ENCODE measurements at regions not wholly inside any gene's neighbourhood (a gene's known extent, or its start where the extent isn't known, plus 50 kb on each side); places are given as distances from the start of the nearest gene placed in this dataset.

DNA sequence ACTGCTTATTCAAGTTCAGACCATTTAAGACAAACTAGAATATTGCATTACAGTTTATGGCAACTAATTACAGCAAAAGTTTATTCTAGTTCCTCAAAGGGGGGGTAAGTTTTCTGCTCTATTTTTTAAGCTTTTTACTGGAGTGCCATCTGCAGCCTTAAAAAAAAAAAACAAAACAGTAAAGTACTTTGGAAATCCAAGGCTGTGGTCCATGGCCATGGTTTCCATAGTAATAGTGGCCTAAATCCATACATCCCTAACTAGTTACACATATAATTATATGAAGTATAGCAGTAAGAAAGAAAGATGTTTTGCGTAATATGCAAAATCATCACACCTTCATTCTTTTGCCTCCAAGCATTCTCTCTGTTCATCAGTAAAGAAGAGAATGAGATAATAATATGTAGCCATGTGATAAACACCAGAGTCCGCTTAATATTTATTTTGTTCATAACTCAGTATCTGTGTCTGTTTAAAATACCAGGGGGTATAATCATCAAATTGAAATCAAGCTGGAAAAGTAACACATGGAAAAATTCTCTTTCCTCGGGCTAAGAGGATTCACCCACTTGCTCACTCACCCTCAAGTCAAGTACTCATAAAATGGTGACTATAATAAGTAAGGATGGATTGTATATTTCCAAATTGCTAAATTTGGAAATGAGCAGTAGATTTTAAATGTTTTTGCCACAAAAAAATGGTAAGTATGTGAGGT, 301.1 kb upstream of the RND3 start:
- DNase-seq (ENCODE audit: low spot score), result no peak
- H3K9me3 ChIP-seq (ENCODE audit: control insufficient read depth in 4 of 4, low read length in 3 of 4), result peaks cover 2 to 15% (median 5%) of the 10 kb centered on the region in 4 donors
- H3K9ac ChIP-seq (ENCODE audit: low read depth in 1 of 2, low read length in 2 of 2), result no peak overlapping the region
- H3K4me1 ChIP-seq (ENCODE audit: control insufficient read depth in 4 of 4, insufficient read depth in 4 of 4, low read length in 3 of 4), result no peaks in the 10 kb centered on the region
- H3K27me3 ChIP-seq (ENCODE audit: control insufficient read depth in 4 of 4, insufficient read depth in 4 of 4, low read length in 3 of 4), result no peaks in the 10 kb centered on the region
- H3K27ac ChIP-seq (ENCODE audit: low read depth in 1 of 2, low read length in 2 of 2), result no peak overlapping the region
- no peak overlapping the region for H3K4me3 ChIP-seq (ENCODE audit: low read depth in 1 of 3, low read length in 3 of 3)
- no peaks in the 10 kb centered on the region for H3K36me3 ChIP-seq (ENCODE audit: control insufficient read depth in 4 of 4, insufficient read depth in 3 of 4, low read depth in 1 of 4, low read length in 3 of 4)
- TF ChIP-seq SP1 (IDR thresholded peaks at IDR 0.05) (no peak), RAD21 (IDR thresholded peaks at IDR 0.05) (peak in 1 of 2 donors; percentile 13), HNF4G (IDR thresholded peaks at IDR 0.05) (no peak), TAF1 (conservative IDR thresholded peaks at IDR 0.05) (no peak)
- 92% methylated on average over 3 of the region's 3 CpGs for WGBS

GRCh38 chr2:150787353-150788093, 300.1 kb upstream of the RND3 start:
- Histone ChIP-seq H3K9me3 (ENCODE audit: control insufficient read depth in 4 of 4, low read length in 3 of 4) (peaks cover 0 to 13% (median 3%) of the 10 kb centered on the region in 4 donors), H3K36me3 (ENCODE audit: control insufficient read depth in 4 of 4, insufficient read depth in 3 of 4, low read depth in 1 of 4, low read length in 3 of 4) (no peaks in the 10 kb centered on the region), H3K27ac (ENCODE audit: low read depth in 1 of 2, low read length in 2 of 2) (no peak overlapping the region), H3K27me3 (ENCODE audit: control insufficient read depth in 4 of 4, insufficient read depth in 4 of 4, low read length in 3 of 4) (no peaks in the 10 kb centered on the region), H3K4me3 (ENCODE audit: low read depth in 1 of 3, low read length in 3 of 3) (no peak overlapping the region), H3K9ac (ENCODE audit: low read depth in 1 of 2, low read length in 2 of 2) (no peak overlapping the region), H3K4me1 (ENCODE audit: control insufficient read depth in 4 of 4, insufficient read depth in 4 of 4, low read length in 3 of 4) (no peaks in the 10 kb centered on the region)
- DNase-seq (ENCODE audit: low spot score), result no peak
- 87% methylated on average over 6 of the region's 6 CpGs for whole genome bisulfite sequencing
- TF ChIP-seq MAX (IDR thresholded peaks at IDR 0.05), result no peak
- TF ChIP-seq NR2F2 (IDR thresholded peaks at IDR 0.05), result no peak
- TF ChIP-seq TAF1 (conservative IDR thresholded peaks at IDR 0.05), result no peak
- no peak for TF ChIP-seq RXRA (IDR thresholded peaks at IDR 0.05)

DNA sequence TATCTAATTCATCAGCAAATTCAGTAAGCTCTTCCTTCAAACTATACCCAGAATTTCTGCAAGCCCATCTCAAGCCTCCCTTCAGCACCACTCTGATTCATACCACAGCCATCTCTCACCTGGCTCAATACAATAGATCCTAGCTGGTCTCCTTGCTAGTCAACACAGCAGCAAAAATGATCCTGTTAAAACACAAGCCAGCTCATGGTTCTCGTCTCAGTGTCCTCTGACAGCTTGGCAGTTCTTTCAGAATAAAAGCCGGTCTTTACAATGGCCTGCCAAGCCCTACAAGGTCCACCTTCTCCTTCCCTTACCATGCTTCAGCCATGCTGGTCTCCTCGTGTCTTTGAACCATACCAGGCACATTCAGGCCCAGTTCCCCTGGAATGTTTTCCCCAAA, 296.9 kb upstream of the RND3 start:
- TF ChIP-seq YY1 (IDR thresholded peaks at IDR 0.05) (no peak), HNF4A (conservative IDR thresholded peaks at IDR 0.05) (no peak), RAD21 (IDR thresholded peaks at IDR 0.05) (no peak), EGR1 (IDR thresholded peaks at IDR 0.05; ENCODE audit: low read depth in 2 of 2) (no peak), SP1 (IDR thresholded peaks at IDR 0.05) (no peak), MAX (IDR thresholded peaks at IDR 0.05) (no peak), TAF1 (conservative IDR thresholded peaks at IDR 0.05) (no peak), REST (IDR thresholded peaks at IDR 0.05) (no peak), FOXA2 (IDR thresholded peaks at IDR 0.05) (no peak), ZBTB33 (IDR thresholded peaks at IDR 0.05) (no peak)
- TF ChIP-seq, protein P1, sequence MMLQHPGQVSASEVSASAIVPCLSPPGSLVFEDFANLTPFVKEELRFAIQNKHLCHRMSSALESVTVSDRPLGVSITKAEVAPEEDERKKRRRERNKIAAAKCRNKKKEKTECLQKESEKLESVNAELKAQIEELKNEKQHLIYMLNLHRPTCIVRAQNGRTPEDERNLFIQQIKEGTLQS (IDR thresholded peaks at IDR 0.05), result no peak

More for the DNA sequence above, 296.9 kb upstream of the RND3 start:
- no peak for DNase-seq (ENCODE audit: low spot score)
- WGBS, result 92% methylated on average over 3 of the region's 3 CpGs
- Histone ChIP-seq H3K27me3 (ENCODE audit: control insufficient read depth in 4 of 4, insufficient read depth in 4 of 4, low read length in 3 of 4) (no peaks in the 10 kb centered on the region), H3K4me3 (ENCODE audit: low read depth in 1 of 3, low read length in 3 of 3) (no peak overlapping the region), H3K9ac (ENCODE audit: low read depth in 1 of 2, low read length in 2 of 2) (no peak overlapping the region), H3K4me1 (ENCODE audit: control insufficient read depth in 4 of 4, insufficient read depth in 4 of 4, low read length in 3 of 4) (no peaks in the 10 kb centered on the region), H3K9me3 (ENCODE audit: control insufficient read depth in 4 of 4, low read length in 3 of 4) (no peaks in the 10 kb centered on the region), H3K27ac (ENCODE audit: low read depth in 1 of 2, low read length in 2 of 2) (no peak overlapping the region), H3K36me3 (ENCODE audit: control insufficient read depth in 4 of 4, insufficient read depth in 3 of 4, low read depth in 1 of 4, low read length in 3 of 4) (no peaks in the 10 kb centered on the region)

All from liver (tissue), 7 donors.